ENCODE measurements at regions not wholly inside any gene's neighbourhood (a gene's known extent, or its start where the extent isn't known, plus 50 kb on each side); places are given as distances from the start of the nearest gene placed in this dataset.
A peak's percentile ranks its signal among the peaks of the same experiment; 100 is the strongest.

GRCh38 chr6:85026021-85026420, 261.6 kb upstream of the TBX18 start:
- no peaks in the 10 kb centered on the region for H3K4me1 ChIP-seq (ENCODE audit: insufficient read depth, insufficient read length)
- H3K9me3 ChIP-seq (ENCODE audit: insufficient read depth, low read length), result no peaks in the 10 kb centered on the region
- H3K4me3 ChIP-seq (ENCODE audit: insufficient read length, low read depth), result no peak overlapping the region
- H3K36me3 ChIP-seq (ENCODE audit: insufficient read depth, insufficient read length, low read length), result no peaks in the 10 kb centered on the region
- no peak for DNase-seq (ENCODE audit: low read depth, low spot score)
- H3K27me3 ChIP-seq (ENCODE audit: insufficient read depth, insufficient read length), result no peaks in the 10 kb centered on the region
- TF ChIP-seq SUZ12 (IDR thresholded peaks at IDR 0.05; ENCODE audit: extremely low read depth, insufficient read depth, insufficient read length), result no peak
- TF ChIP-seq ZNF274 (IDR thresholded peaks at IDR 0.05; ENCODE audit: low read depth, low read length), result no peak
- H3K9ac ChIP-seq (ENCODE audit: insufficient read length, low read depth), result no peak overlapping the region

GRCh38 chr6:85023721-85024120, 259.3 kb upstream of the TBX18 start:
- Histone ChIP-seq H3K36me3 (ENCODE audit: insufficient read depth, insufficient read length, low read length) (no peaks in the 10 kb centered on the region), H3K27me3 (ENCODE audit: insufficient read depth, insufficient read length) (no peaks in the 10 kb centered on the region), H3K4me3 (ENCODE audit: insufficient read length, low read depth) (no peak overlapping the region), H3K9me3 (ENCODE audit: insufficient read depth, low read length) (no peaks in the 10 kb centered on the region), H3K9ac (ENCODE audit: insufficient read length, low read depth) (no peak overlapping the region), H3K4me1 (ENCODE audit: insufficient read depth, insufficient read length) (no peaks in the 10 kb centered on the region)
- TF ChIP-seq ZNF274 (IDR thresholded peaks at IDR 0.05; ENCODE audit: low read depth, low read length) (no peak), SUZ12 (IDR thresholded peaks at IDR 0.05; ENCODE audit: extremely low read depth, insufficient read depth, insufficient read length) (no peak), YY1 (IDR thresholded peaks at IDR 0.05; ENCODE audit: insufficient read depth, insufficient read length) (no peak)
- no peak for DNase-seq (ENCODE audit: low read depth, low spot score)

DNA sequence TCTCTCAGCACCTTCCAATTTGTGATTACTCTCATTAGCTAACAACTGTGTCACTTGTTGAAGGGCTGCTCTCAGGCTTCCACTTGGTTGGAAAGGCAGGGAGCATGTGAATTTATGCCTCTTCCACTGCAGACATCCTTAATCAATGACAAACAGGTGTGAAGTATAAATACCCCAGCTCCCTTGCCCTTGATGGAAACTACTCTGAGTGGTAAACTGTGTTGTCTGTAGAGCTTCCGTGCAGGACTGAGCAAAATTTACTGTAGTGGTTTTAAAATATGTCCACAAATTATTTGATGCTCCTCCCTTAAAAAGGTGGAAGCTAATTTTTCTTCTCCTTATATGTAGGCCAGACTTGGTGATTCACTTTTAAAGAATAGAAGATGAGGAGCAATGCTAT, 253.0 kb upstream of the TBX18 start:
- TF ChIP-seq YY1 (IDR thresholded peaks at IDR 0.05; ENCODE audit: insufficient read depth, insufficient read length) (no peak), ZNF274 (IDR thresholded peaks at IDR 0.05; ENCODE audit: low read depth, low read length) (no peak), SUZ12 (IDR thresholded peaks at IDR 0.05; ENCODE audit: extremely low read depth, insufficient read depth, insufficient read length) (no peak)
- H3K9ac ChIP-seq (ENCODE audit: insufficient read length, low read depth), result no peak overlapping the region
- no peaks in the 10 kb centered on the region for H3K9me3 ChIP-seq (ENCODE audit: insufficient read depth, low read length)
- H3K4me3 ChIP-seq (ENCODE audit: insufficient read length, low read depth), result no peak overlapping the region
- peaks cover 3% of the 10 kb centered on the region for H3K4me1 ChIP-seq (ENCODE audit: insufficient read depth, insufficient read length)
- H3K36me3 ChIP-seq (ENCODE audit: insufficient read depth, insufficient read length, low read length), result no peaks in the 10 kb centered on the region
- no peak for DNase-seq (ENCODE audit: low read depth, low spot score)
- no peaks in the 10 kb centered on the region for H3K27me3 ChIP-seq (ENCODE audit: insufficient read depth, insufficient read length)

DNA sequence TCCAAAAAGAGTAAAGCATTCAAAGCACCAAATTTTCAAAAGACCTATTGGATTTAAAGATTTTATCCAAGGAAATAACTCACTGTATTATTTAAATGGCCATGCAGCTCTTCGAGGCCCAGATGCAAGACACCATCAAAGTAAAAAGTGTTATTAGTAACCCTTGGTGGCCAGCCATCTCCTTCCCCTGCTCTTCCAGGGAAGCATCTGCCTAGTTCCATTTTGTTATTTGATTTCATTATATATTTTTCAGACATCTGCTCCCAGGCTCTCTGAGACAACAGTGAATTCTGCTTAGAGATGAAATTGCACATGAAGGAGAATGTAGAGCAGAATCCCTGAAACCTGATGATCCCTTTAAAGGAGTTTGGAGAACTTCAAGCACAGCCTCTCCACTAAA, 252.3 kb upstream of the TBX18 start:
- Histone ChIP-seq H3K4me1 (ENCODE audit: insufficient read depth, insufficient read length) (peaks cover 3% of the 10 kb centered on the region), H3K9ac (ENCODE audit: insufficient read length, low read depth) (no peak overlapping the region), H3K9me3 (ENCODE audit: insufficient read depth, low read length) (no peaks in the 10 kb centered on the region), H3K4me3 (ENCODE audit: insufficient read length, low read depth) (no peak overlapping the region), H3K27me3 (ENCODE audit: insufficient read depth, insufficient read length) (no peaks in the 10 kb centered on the region), H3K36me3 (ENCODE audit: insufficient read depth, insufficient read length, low read length) (no peaks in the 10 kb centered on the region)
- DNase-seq (ENCODE audit: low read depth, low spot score), result no peak
- TF ChIP-seq SUZ12 (IDR thresholded peaks at IDR 0.05; ENCODE audit: extremely low read depth, insufficient read depth, insufficient read length) (no peak), YY1 (IDR thresholded peaks at IDR 0.05; ENCODE audit: insufficient read depth, insufficient read length) (no peak), ZNF274 (IDR thresholded peaks at IDR 0.05; ENCODE audit: low read depth, low read length) (no peak)

DNA sequence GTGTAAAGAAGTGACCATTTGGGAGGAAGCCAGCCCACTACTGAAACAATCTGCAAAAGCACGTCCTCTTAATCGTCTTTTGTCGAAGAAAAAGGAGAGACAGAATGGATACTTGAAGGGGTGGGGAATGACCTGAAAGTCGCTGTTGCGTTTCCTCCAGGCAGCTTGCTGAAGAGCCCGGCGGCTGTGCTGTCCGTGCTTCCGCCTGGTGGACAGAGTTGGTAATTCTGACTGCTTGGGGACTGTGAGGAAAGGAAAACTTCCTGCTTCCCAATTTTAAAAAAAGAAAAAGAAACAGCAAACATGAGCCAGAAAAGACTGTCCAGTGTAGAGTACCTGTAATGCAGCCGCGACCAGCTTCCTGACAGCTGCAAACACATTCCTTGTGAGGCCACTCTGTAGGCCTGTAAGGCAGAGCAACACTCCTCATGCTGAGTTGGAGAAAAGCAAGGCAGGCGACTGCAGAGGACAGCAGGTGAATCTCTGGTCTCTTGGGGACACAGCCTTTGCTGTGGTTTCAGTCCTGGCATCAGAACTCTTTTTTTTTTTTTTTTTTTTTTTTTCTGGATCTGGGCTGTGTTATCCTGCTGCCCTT, 251.1 kb upstream of the TBX18 start:
- peak; percentile 33 for DNase-seq (ENCODE audit: low read depth, low spot score)
- no peaks in the 10 kb centered on the region for H3K9me3 ChIP-seq (ENCODE audit: insufficient read depth, low read length)
- no peak for TF ChIP-seq ZNF274 (IDR thresholded peaks at IDR 0.05; ENCODE audit: low read depth, low read length)
- TF ChIP-seq YY1 (IDR thresholded peaks at IDR 0.05; ENCODE audit: insufficient read depth, insufficient read length), result no peak
- TF ChIP-seq SUZ12 (IDR thresholded peaks at IDR 0.05; ENCODE audit: extremely low read depth, insufficient read depth, insufficient read length), result no peak

GRCh38 chr6:85010865-85011264, 246.5 kb upstream of the TBX18 start:
- DNase-seq (ENCODE audit: low read depth, low spot score), result no peak
- Histone ChIP-seq H3K36me3 (ENCODE audit: insufficient read depth, insufficient read length, low read length) (no peaks in the 10 kb centered on the region), H3K27me3 (ENCODE audit: insufficient read depth, insufficient read length) (no peaks in the 10 kb centered on the region), H3K4me3 (ENCODE audit: insufficient read length, low read depth) (no peak overlapping the region), H3K4me1 (ENCODE audit: insufficient read depth, insufficient read length) (peaks cover 2% of the 10 kb centered on the region), H3K9ac (ENCODE audit: insufficient read length, low read depth) (no peak overlapping the region), H3K9me3 (ENCODE audit: insufficient read depth, low read length) (peaks cover 10% of the 10 kb centered on the region)
- TF ChIP-seq YY1 (IDR thresholded peaks at IDR 0.05; ENCODE audit: insufficient read depth, insufficient read length) (no peak), ZNF274 (IDR thresholded peaks at IDR 0.05; ENCODE audit: low read depth, low read length) (no peak), SUZ12 (IDR thresholded peaks at IDR 0.05; ENCODE audit: extremely low read depth, insufficient read depth, insufficient read length) (no peak)

More for the DNA sequence above, 251.1 kb upstream of the TBX18 start:
- no peaks in the 10 kb centered on the region for H3K27me3 ChIP-seq (ENCODE audit: insufficient read depth, insufficient read length)
- H3K4me3 ChIP-seq (ENCODE audit: insufficient read length, low read depth), result no peak overlapping the region
- no peaks in the 10 kb centered on the region for H3K36me3 ChIP-seq (ENCODE audit: insufficient read depth, insufficient read length, low read length)
- peaks cover 3% of the 10 kb centered on the region for H3K4me1 ChIP-seq (ENCODE audit: insufficient read depth, insufficient read length)
- no peak overlapping the region for H3K9ac ChIP-seq (ENCODE audit: insufficient read length, low read depth)

DNA sequence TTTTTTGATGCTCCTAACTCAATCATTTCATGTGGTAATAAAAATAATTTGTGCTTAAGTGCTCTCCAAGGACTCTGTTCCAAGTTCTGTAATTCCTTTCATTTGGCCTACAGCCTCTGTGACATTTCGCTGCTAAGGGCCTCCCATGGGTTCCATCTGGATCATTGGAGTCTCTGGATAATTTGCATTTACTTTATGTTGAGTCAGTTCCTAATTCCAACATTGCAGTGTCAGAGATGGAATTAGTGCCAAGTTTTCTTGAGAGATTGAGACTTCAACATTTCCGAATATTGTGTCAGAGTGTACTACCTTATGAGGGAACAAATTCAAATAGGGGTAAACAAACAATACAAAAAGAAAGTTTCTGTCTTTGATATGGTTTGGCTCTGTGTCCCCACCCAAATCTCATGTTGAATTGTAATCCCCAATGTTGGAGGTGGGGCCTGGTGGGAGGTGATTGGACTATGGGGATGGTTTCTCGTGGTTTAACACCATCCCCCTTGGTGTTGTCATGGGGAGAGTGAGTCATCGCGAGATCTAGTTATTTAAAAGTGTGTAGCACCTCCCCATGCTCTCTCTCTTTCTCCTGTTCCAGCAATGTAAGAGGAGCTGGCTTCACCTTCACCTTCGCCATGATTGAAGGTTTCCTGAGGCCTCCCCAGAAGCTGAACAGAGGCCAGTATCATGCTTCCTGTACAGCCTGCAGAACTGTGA, 244.1 kb upstream of the TBX18 start:
- H3K27me3 ChIP-seq (ENCODE audit: insufficient read depth, insufficient read length), result no peaks in the 10 kb centered on the region
- H3K9me3 ChIP-seq (ENCODE audit: insufficient read depth, low read length), result peaks cover 10% of the 10 kb centered on the region
- H3K9ac ChIP-seq (ENCODE audit: insufficient read length, low read depth), result no peak overlapping the region
- DNase-seq (ENCODE audit: low read depth, low spot score), result no peak
- peaks cover 3% of the 10 kb centered on the region for H3K4me1 ChIP-seq (ENCODE audit: insufficient read depth, insufficient read length)
- TF ChIP-seq ZNF274 (IDR thresholded peaks at IDR 0.05; ENCODE audit: low read depth, low read length) (no peak), YY1 (IDR thresholded peaks at IDR 0.05; ENCODE audit: insufficient read depth, insufficient read length) (no peak), SUZ12 (IDR thresholded peaks at IDR 0.05; ENCODE audit: extremely low read depth, insufficient read depth, insufficient read length) (no peak)
- no peaks in the 10 kb centered on the region for H3K36me3 ChIP-seq (ENCODE audit: insufficient read depth, insufficient read length, low read length)
- no peak overlapping the region for H3K4me3 ChIP-seq (ENCODE audit: insufficient read length, low read depth)
